SH-SY5Y (cell line): ENCODE measurements at regions not wholly inside any gene's neighbourhood (a gene's known extent, or its start where the extent isn't known, plus 50 kb on each side); places are given as distances from the start of the nearest gene placed in this dataset.

Experiments used
- GATA2 ChIP-seq: IDR thresholded peaks from 2 replicates; pipeline ENCODE4 v1.6.1; 2011; ENCODE audit warnings: mild to moderate bottlenecking, low read depth, low read length
- GATA3 ChIP-seq: IDR thresholded peaks from 2 replicates; pipeline ENCODE4 v1.6.1; 2011; ENCODE audit warnings: low read depth, mild to moderate bottlenecking, low read length, moderate library complexity

DNA sequence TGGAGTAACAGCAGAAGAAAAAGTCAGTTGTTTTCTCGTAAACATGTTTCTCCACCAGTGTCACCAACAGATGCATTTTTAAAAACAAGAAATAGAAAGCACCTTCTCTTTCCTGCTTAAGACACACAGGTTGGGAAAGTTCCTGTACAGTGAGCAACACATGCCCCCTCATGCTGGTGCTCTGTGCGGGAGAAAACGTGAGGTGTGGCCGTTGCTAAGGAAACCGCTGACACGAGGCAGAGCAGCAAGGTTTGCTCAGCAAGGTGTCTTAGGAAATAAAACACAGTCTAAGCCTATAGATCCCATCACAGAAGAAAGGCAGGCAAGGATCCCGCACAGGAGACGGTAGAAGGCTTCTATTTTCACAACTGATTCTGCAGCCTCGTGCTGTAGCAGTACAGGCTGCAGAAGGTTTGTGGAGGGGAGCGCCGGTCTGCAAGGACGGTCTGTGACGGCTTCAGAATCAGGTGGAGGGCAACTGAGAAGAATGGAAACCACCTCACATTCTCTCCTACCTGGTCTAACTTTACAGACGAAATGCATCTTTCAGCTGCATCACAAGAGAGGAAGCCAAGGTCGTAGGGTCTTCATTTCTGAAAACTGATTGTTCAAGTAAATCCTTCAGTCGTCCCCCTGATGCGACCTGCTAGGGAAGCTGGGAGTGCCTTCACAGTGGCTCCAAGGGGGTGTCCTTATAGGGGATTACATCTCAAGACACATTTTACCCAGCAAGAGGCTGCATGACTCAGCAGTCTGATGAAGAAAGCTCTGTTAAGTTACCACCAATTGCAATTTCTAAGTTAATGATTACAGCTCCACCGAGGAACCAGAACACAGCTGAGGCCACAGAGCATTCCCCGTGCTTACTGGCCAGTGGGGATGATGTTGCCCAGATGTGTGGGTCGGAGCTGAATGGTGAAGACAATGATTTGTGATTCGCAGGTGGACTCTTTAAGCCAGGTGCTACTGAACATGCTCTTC, 150.7 kb upstream of the KLF14 start:
- TF ChIP-seq GATA3 (no peak), GATA2 (no peak)
